ENCODE measurements at regions not wholly inside any gene's neighbourhood (a gene's known extent, or its start where the extent isn't known, plus 50 kb on each side); places are given as distances from the start of the nearest gene placed in this dataset.

DNA sequence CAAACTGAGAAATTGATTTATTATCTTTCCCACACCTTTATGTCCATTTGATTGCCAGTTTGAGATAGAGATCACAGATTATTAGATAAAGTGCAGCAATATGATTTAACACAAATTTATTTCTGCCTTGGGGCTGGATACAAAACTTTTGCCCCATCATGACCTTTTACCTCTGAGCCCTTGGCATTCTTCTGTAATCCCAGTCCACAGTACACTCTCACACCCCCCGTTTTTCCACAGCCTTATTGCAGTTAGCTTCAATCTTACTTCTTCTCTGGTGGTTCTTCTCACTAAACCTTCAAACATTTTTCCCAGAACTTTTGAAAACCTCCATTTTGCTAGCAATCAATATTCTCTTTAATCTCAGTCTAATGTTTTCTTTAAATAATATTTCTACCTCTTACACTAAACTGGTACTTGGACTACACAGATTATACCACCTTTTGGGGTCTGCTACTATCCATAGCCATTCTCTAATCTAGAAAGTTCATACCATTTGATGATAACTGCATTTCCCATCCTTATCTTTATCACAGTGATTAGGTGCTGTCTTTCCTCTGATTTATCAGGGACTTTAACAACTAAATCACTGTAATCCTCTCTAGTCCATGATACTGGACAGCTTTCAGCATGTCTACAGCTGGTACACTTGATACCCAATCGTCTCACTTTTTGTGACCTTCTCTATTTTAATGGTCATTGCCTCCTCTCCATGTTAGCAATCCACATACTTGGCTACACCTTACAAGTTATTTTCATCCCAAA, 186.7 kb upstream of the PDE3A start:
- H3K36me3 ChIP-seq = no peaks in the 10 kb centered on the region
- H3K4me3 ChIP-seq = no peak overlapping the region
- intact Hi-C loops (cut with DNase I) = no loop called here
- no peak overlapping the region for H3K27ac ChIP-seq
- no peak for DNase-seq
- no peaks in the 10 kb centered on the region for H3K27me3 ChIP-seq
- no peaks in the 10 kb centered on the region for H3K9me3 ChIP-seq
- TF ChIP-seq, protein P1, sequence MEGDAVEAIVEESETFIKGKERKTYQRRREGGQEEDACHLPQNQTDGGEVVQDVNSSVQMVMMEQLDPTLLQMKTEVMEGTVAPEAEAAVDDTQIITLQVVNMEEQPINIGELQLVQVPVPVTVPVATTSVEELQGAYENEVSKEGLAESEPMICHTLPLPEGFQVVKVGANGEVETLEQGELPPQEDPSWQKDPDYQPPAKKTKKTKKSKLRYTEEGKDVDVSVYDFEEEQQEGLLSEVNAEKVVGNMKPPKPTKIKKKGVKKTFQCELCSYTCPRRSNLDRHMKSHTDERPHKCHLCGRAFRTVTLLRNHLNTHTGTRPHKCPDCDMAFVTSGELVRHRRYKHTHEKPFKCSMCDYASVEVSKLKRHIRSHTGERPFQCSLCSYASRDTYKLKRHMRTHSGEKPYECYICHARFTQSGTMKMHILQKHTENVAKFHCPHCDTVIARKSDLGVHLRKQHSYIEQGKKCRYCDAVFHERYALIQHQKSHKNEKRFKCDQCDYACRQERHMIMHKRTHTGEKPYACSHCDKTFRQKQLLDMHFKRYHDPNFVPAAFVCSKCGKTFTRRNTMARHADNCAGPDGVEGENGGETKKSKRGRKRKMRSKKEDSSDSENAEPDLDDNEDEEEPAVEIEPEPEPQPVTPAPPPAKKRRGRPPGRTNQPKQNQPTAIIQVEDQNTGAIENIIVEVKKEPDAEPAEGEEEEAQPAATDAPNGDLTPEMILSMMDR (IDR thresholded peaks at IDR 0.05) = no peak
- H3K4me1 ChIP-seq = no peaks in the 10 kb centered on the region
- no peak overlapping the region for H3K9ac ChIP-seq (ENCODE audit: low read depth in 2 of 2, low read length in 2 of 2)

DNA sequence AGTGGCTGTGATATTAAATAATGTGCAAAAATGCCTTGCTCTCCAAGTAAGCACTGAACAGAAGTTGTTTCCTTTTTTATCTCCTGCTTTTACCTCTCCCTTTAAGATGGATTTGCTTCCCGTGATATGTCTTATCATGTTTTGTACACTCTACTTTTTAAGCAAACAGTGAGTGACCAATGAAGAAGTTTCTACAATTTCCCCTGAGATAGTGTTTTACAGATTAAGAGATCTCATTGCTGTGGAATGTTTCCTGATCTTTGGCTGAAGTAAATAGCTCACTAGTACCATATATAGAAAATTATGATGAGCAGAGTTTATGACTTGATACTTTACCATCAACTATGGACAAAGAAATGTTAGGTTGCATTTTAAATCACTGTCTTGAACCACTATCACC, 184.8 kb upstream of the PDE3A start:
- Histone ChIP-seq H3K9ac (ENCODE audit: low read depth in 2 of 2, low read length in 2 of 2) (no peak overlapping the region), H3K36me3 (no peaks in the 10 kb centered on the region), H3K27ac (no peak overlapping the region), H3K9me3 (no peaks in the 10 kb centered on the region), H3K27me3 (no peaks in the 10 kb centered on the region), H3K4me3 (no peak overlapping the region), H3K4me1 (no peaks in the 10 kb centered on the region)
- TF ChIP-seq, protein P1 (IDR thresholded peaks at IDR 0.05) = no peak
- no peak for DNase-seq
- intact Hi-C loops (cut with DNase I) = no loop called here

DNA sequence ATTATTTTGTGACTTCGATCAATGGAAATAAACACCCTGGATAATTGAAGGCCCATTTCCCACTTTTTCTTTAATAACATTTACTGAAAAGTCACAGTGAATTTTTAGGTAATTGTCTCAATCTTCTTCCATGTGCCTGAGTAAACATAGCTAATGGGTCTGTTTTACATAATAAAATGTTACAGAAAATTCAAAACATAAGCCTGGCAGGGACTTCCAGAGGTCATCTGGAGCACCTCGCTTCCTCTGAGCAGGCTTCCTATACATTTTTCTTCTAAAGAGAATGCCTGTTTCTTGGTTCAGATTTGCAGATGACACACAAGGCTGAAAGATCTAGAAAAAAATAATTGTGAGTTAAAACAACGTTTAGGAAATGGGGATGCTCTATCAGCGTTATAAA, 183.8 kb upstream of the PDE3A start:
- H3K4me3 ChIP-seq = no peak overlapping the region
- no peak overlapping the region for H3K9ac ChIP-seq (ENCODE audit: low read depth in 2 of 2, low read length in 2 of 2)
- intact Hi-C loops (cut with DNase I) = no loop called here
- H3K27me3 ChIP-seq = no peaks in the 10 kb centered on the region
- H3K4me1 ChIP-seq = no peaks in the 10 kb centered on the region
- H3K27ac ChIP-seq = no peak overlapping the region
- no peaks in the 10 kb centered on the region for H3K9me3 ChIP-seq
- no peaks in the 10 kb centered on the region for H3K36me3 ChIP-seq
- DNase-seq = no peak
- TF ChIP-seq, protein P1 (IDR thresholded peaks at IDR 0.05) = no peak

DNA sequence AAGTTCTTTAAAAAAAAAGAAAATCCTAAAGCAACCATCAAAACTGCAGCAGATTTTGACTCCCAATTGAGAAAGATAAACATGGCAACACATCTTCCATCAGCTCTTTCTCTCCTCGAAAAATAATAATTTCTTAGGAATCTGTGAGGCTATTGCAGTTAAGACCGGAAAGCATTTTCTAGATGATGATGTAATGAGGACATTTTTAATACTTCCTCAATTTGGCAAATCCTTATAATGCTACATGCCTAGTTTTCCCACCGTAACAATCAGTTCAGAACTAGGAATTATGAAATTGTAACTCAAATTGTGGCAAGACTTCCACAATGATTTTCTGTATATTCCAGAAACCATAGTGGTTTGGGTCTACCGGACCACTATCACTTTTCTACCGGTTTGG, 180.9 kb upstream of the PDE3A start:
- TF ChIP-seq, protein P1 (IDR thresholded peaks at IDR 0.05) = no peak
- no peak overlapping the region for H3K27ac ChIP-seq
- intact Hi-C loops (cut with DNase I) = no loop called here
- H3K9me3 ChIP-seq = no peaks in the 10 kb centered on the region
- no peak for DNase-seq
- H3K27me3 ChIP-seq = no peaks in the 10 kb centered on the region
- no peak overlapping the region for H3K4me3 ChIP-seq
- H3K9ac ChIP-seq (ENCODE audit: low read depth in 2 of 2, low read length in 2 of 2) = no peak overlapping the region
- no peaks in the 10 kb centered on the region for H3K4me1 ChIP-seq
- no peaks in the 10 kb centered on the region for H3K36me3 ChIP-seq

DNA sequence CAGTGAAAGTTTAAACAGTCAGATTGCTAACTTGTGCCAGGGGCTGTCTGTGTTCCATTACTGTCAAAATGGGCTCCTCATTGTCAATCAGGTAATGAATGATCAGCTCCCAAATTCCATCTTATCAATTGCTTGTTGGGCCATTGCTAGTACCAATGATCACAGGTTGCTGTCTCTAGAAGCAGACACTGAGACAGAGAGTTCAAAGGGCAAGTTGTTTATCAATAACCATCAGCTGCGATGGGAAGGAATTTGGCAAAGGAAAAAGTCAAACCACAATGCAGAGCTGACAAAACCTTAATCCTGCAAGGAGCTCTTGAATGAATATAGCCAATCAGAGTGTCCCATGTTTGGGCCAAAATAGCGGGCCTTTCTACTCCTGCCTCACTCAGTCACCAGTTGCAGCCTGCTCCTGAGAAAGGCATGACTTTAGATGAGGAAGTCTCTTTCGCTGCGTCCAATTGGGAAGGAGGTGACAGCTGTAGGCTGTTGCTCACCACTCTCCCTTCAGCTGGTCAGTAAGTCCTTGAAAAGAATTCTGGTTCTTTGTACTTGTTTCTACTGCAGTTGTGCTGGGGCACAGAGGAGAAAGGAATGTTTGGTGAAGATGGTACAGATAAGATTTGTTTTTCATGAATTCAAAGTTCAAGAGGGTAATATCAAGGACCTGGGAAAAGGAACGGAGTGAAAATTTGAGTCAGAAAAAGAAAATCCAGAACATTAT, 179.2 kb upstream of the PDE3A start:
- H3K36me3 ChIP-seq = no peaks in the 10 kb centered on the region
- H3K9me3 ChIP-seq = no peaks in the 10 kb centered on the region
- intact Hi-C loops (cut with DNase I) = no loop called here
- H3K27ac ChIP-seq = no peak overlapping the region
- TF ChIP-seq, protein P1 (IDR thresholded peaks at IDR 0.05) = no peak
- H3K9ac ChIP-seq (ENCODE audit: low read depth in 2 of 2, low read length in 2 of 2) = no peak overlapping the region
- DNase-seq = no peak
- H3K4me3 ChIP-seq = no peak overlapping the region
- no peaks in the 10 kb centered on the region for H3K4me1 ChIP-seq
- no peaks in the 10 kb centered on the region for H3K27me3 ChIP-seq

Data from colonic mucosa (tissue), 4 donors.